Astrocyte (in vitro differentiated cells and primary cell): ENCODE measurements at regions not wholly inside any gene's neighbourhood (a gene's known extent, or its start where the extent isn't known, plus 50 kb on each side); places are given as distances from the start of the nearest gene placed in this dataset.
"Not testable (repeated sequence)": the region's sequence is repeated elsewhere in the genome, so short reads cannot be mapped to it uniquely, and the experiment has no call there.

ENCODE experiments used
- DNase-seq: peaks from one replicate; pipeline ENCODE4 v3.0.0-alpha.2; 2010; ENCODE audit warnings: low read depth
- FAIRE-seq: peaks from 2 replicates; lab custom pipeline; 2011; peaks lifted over from hg19 to GRCh38; lab: Jason Lieb, UNC
- H2AFZ ChIP-seq: 2 replicates; pipeline ENCODE4 v1.6.0; 2012; ENCODE audit warnings: low read depth, low read length, inconsistent platforms
- H3K27ac ChIP-seq: 2 replicates; pipeline ENCODE4 v1.5.1; 2011; ENCODE audit warnings: low read depth, low read length, inconsistent platforms
- H3K27me3 ChIP-seq: 2 replicates; pipeline ENCODE4 v1.6.0; 2011; ENCODE audit warnings: low read length, inconsistent platforms; ENCODE audit not compliant: insufficient read depth
- H3K36me3 ChIP-seq: 2 replicates; pipeline ENCODE4 v1.5.1; 2011; ENCODE audit warnings: low read length, inconsistent platforms; ENCODE audit not compliant: insufficient read depth
- H3K4me1 ChIP-seq: 2 replicates; pipeline ENCODE4 v1.5.1; 2011; ENCODE audit warnings: low read length, inconsistent platforms; ENCODE audit not compliant: insufficient read depth
- H3K4me2 ChIP-seq: 2 replicates; pipeline ENCODE4 v1.6.0; 2012; ENCODE audit warnings: low read length, inconsistent platforms
- H3K4me3 ChIP-seq: 2 replicates; pipeline ENCODE4 v1.5.1; 2011; ENCODE audit warnings: low read depth, mild to moderate bottlenecking, low read length, inconsistent platforms; ENCODE audit not compliant: insufficient read depth
- H3K79me2 ChIP-seq: 2 replicates; pipeline ENCODE4 v1.6.0; 2012; ENCODE audit warnings: mild to moderate bottlenecking, low read length, inconsistent platforms; ENCODE audit not compliant: insufficient read depth
- H3K9ac ChIP-seq: 2 replicates; pipeline ENCODE4 v1.6.0; 2012; ENCODE audit warnings: mild to moderate bottlenecking, low read length, inconsistent platforms
- H3K9me3 ChIP-seq: 2 replicates; pipeline ENCODE4 v1.5.1; 2012; ENCODE audit warnings: low read depth, mild to moderate bottlenecking, low read length, inconsistent platforms; ENCODE audit not compliant: insufficient read depth
- H4K20me1 ChIP-seq: 2 replicates; pipeline ENCODE4 v1.6.0; 2012; ENCODE audit warnings: low read length, inconsistent platforms; ENCODE audit not compliant: insufficient read depth
- H3K27ac Mint-ChIP-seq: one replicate; pipeline ENCODE4 v1.8.0; 2021; ENCODE audit warnings: mild to moderate bottlenecking, mixed read lengths; ENCODE audit not compliant: unreplicated experiment
- H3K27me3 Mint-ChIP-seq: one replicate; pipeline ENCODE4 v1.8.0; 2021; ENCODE audit warnings: low read depth, mixed read lengths; ENCODE audit not compliant: unreplicated experiment
- H3K36me3 Mint-ChIP-seq: one replicate; pipeline ENCODE4 v1.8.0; 2021; ENCODE audit warnings: low read depth, mixed read lengths; ENCODE audit not compliant: unreplicated experiment
- H3K4me1 Mint-ChIP-seq: one replicate; pipeline ENCODE4 v1.8.0; 2021; ENCODE audit warnings: low read depth, mixed read lengths; ENCODE audit not compliant: unreplicated experiment
- H3K4me3 Mint-ChIP-seq: one replicate; pipeline ENCODE4 v1.8.0; 2021; ENCODE audit warnings: mild to moderate bottlenecking, moderate library complexity, mixed read lengths; ENCODE audit not compliant: unreplicated experiment
- H3K9me3 Mint-ChIP-seq: one replicate; pipeline ENCODE4 v1.8.0; 2021; ENCODE audit warnings: mild to moderate bottlenecking, mixed read lengths; ENCODE audit not compliant: unreplicated experiment
- CTCF ChIP-seq: IDR thresholded peaks from 2 replicates; pipeline ENCODE4 v1.5.1; 2011; ENCODE audit warnings: low read depth, mild to moderate bottlenecking, inconsistent platforms, low read length, moderate library complexity; ENCODE audit not compliant: insufficient read depth
- EZH2 ChIP-seq: IDR thresholded peaks from 2 replicates; pipeline ENCODE4 v1.6.1; 2012; ENCODE audit warnings: mild to moderate bottlenecking, low read length, inconsistent platforms; ENCODE audit not compliant: insufficient read depth

- H3K4me1 Mint-ChIP-seq = peaks cover 28% of the 10 kb centered on the region
- Histone ChIP-seq H3K27me3 (no peaks in the 10 kb centered on the region), H3K9ac (no peak overlapping the region), H3K4me3 (no peak overlapping the region), H2AFZ (no peak overlapping the region), H3K36me3 (no peaks in the 10 kb centered on the region), H3K79me2 (no peaks in the 10 kb centered on the region), H3K4me1 (peaks cover 25% of the 10 kb centered on the region), H4K20me1 (no peaks in the 10 kb centered on the region), H3K27ac (peak overlapping the region; percentile 54), H3K9me3 (no peaks in the 10 kb centered on the region), H3K4me2 (no peak overlapping the region)
- DNase-seq = peak; percentile 86
- no peaks in the 10 kb centered on the region for H3K27me3 Mint-ChIP-seq
- TF ChIP-seq EZH2 (no peak), CTCF (no peak)
- no peaks in the 10 kb centered on the region for H3K9me3 Mint-ChIP-seq
- H3K36me3 Mint-ChIP-seq = peaks cover 22% of the 10 kb centered on the region
- FAIRE-seq = peak; percentile 26
- no peak overlapping the region for H3K27ac Mint-ChIP-seq
- no peak overlapping the region for H3K4me3 Mint-ChIP-seq
Observed at GRCh38 chr2:215722986-215723630, 287.2 kb upstream of the FN1 start.

- peaks cover 15% of the 10 kb centered on the region for H3K4me1 ChIP-seq
- Mint-ChIP-seq H3K27me3 (no peaks in the 10 kb centered on the region), H3K27ac (peak overlapping the region; percentile 6), H3K4me1 (peaks cover 27% of the 10 kb centered on the region), H3K4me3 (no peak overlapping the region), H3K9me3 (no peaks in the 10 kb centered on the region), H3K36me3 (peaks cover 22% of the 10 kb centered on the region)
- no peak overlapping the region for H2AFZ ChIP-seq
- H3K4me2 ChIP-seq = peak overlapping the region; percentile 20
- no peak overlapping the region for H3K9ac ChIP-seq
- no peaks in the 10 kb centered on the region for H3K27me3 ChIP-seq
- FAIRE-seq = no peak
- no peak for TF ChIP-seq CTCF
- TF ChIP-seq EZH2 = no peak
- no peaks in the 10 kb centered on the region for H3K9me3 ChIP-seq
- H3K79me2 ChIP-seq = no peaks in the 10 kb centered on the region
- peak overlapping the region; percentile 54 for H3K27ac ChIP-seq
- H4K20me1 ChIP-seq = no peaks in the 10 kb centered on the region
- no peak overlapping the region for H3K4me3 ChIP-seq
- no peaks in the 10 kb centered on the region for H3K36me3 ChIP-seq
- peak; percentile 48 for DNase-seq
Observed at GRCh38 chr2:215722125-215722524, 286.3 kb upstream of the FN1 start.

GRCh38 chr2:215721515-215721914 lies 285.6 kb upstream of the FN1 start:
- not testable (repeated sequence) for H3K4me3 ChIP-seq, H3K4me2 ChIP-seq, H3K36me3 ChIP-seq, H3K27ac Mint-ChIP-seq, H3K9me3 ChIP-seq, DNase-seq, FAIRE-seq, H3K9ac ChIP-seq, H4K20me1 ChIP-seq, H3K27me3 ChIP-seq, H3K9me3 Mint-ChIP-seq, H3K27ac ChIP-seq, H3K79me2 ChIP-seq, H3K27me3 Mint-ChIP-seq, H3K4me3 Mint-ChIP-seq, H2AFZ ChIP-seq
- Mint-ChIP-seq H3K36me3 (peaks cover 22% of the 10 kb centered on the region), H3K4me1 (peaks cover 29% of the 10 kb centered on the region)
- peaks cover 12% of the 10 kb centered on the region for H3K4me1 ChIP-seq
